MM.1S (cell line): ENCODE measurements at regions not wholly inside any gene's neighbourhood (a gene's known extent, or its start where the extent isn't known, plus 50 kb on each side); places are given as distances from the start of the nearest gene placed in this dataset.

Experiments used
- DNase-seq: peaks from one replicate; pipeline ENCODE4 v3.0.0-alpha.2; 2015
- H2AFZ ChIP-seq: fragments of 300-600 bp; sonication (generic); 2 replicates; pipeline ENCODE4 v1.6.0; 2016; ENCODE audit warnings: antibody characterized with exemption, low read length
- H3F3A ChIP-seq: fragments of 300-600 bp; sonication (generic); 2 replicates; pipeline ENCODE4 v1.6.1; 2016; ENCODE audit warnings: mild to moderate bottlenecking, antibody characterized with exemption, low read length, moderate library complexity, mixed read lengths; ENCODE audit not compliant: insufficient read depth
- H3K27ac ChIP-seq: fragments of 300-600 bp; sonication (generic); 2 replicates; pipeline ENCODE4 v1.5.1; 2016; ENCODE audit warnings: mild to moderate bottlenecking, low read length
- H3K27me3 ChIP-seq: fragments of 300-600 bp; sonication (generic); replicated peaks from 2 replicates; pipeline ENCODE4 v1.6.0; 2016; ENCODE audit warnings: low read length; ENCODE audit not compliant: insufficient read depth
- H3K36me3 ChIP-seq: fragments of 300-600 bp; sonication (generic); replicated peaks from 2 replicates; pipeline ENCODE4 v1.6.1; 2016; ENCODE audit warnings: mild to moderate bottlenecking, low read length, mixed read lengths; ENCODE audit not compliant: insufficient read depth
- H3K4me1 ChIP-seq: fragments of 300-600 bp; sonication (generic); 2 replicates; pipeline ENCODE4 v1.6.1; 2016; ENCODE audit warnings: low read length, mixed read lengths
- H3K4me2 ChIP-seq: fragments of 300-600 bp; sonication (generic); 2 replicates; pipeline ENCODE4 v1.6.0; 2016; ENCODE audit warnings: low read depth, low read length
- H3K4me3 ChIP-seq: fragments of 300-600 bp; sonication (generic); 2 replicates; pipeline ENCODE4 v1.5.1; 2016; ENCODE audit warnings: low read length, mixed read lengths
- H3K79me2 ChIP-seq: fragments of 300-600 bp; sonication (generic); 2 replicates; pipeline ENCODE4 v1.6.1; 2016; ENCODE audit warnings: mixed run types, low read length, mixed read lengths
- H3K9ac ChIP-seq: fragments of 300-600 bp; sonication (generic); 2 replicates; pipeline ENCODE4 v1.6.1; 2016; ENCODE audit warnings: low read length, mixed read lengths
- H3K9me2 ChIP-seq: fragments of 300-600 bp; sonication (generic); replicated peaks from 2 replicates; pipeline ENCODE4 v1.6.1; 2016; ENCODE audit warnings: mild to moderate bottlenecking, low read length, mixed read lengths; ENCODE audit not compliant: insufficient read depth
- H3K9me3 ChIP-seq: fragments of 300-600 bp; sonication (generic); replicated peaks from 2 replicates; pipeline ENCODE4 v1.6.1; 2016; ENCODE audit warnings: mild to moderate bottlenecking, low read length, mixed read lengths; ENCODE audit not compliant: insufficient read depth
- H4K20me1 ChIP-seq: fragments of 300-600 bp; sonication (generic); 2 replicates; pipeline ENCODE4 v1.6.1; 2016; ENCODE audit warnings: mild to moderate bottlenecking, low read length, moderate library complexity, mixed read lengths; ENCODE audit not compliant: insufficient read depth
- EZH2 ChIP-seq: fragments of 300-600 bp; sonication (generic); optimal IDR thresholded peaks from 2 replicates; pipeline ENCODE3; 2017; ENCODE audit warnings: low read depth, mild to moderate bottlenecking, antibody characterized with exemption, low read length, mixed read lengths
- EZH2phosphoT487 ChIP-seq: fragments of 300-600 bp; sonication (generic); IDR thresholded peaks from 2 replicates; pipeline ENCODE4 v1.6.1; 2018; ENCODE audit warnings: antibody characterized with exemption, low read length
- TF ChIP-seq, protein P1 (sequence below): fragments of 300-600 bp; sonication (generic); IDR thresholded peaks from 2 replicates; pipeline ENCODE4 v1.5.1; 2016; ENCODE audit warnings: antibody characterized with exemption, low read length, mixed read lengths

DNA sequence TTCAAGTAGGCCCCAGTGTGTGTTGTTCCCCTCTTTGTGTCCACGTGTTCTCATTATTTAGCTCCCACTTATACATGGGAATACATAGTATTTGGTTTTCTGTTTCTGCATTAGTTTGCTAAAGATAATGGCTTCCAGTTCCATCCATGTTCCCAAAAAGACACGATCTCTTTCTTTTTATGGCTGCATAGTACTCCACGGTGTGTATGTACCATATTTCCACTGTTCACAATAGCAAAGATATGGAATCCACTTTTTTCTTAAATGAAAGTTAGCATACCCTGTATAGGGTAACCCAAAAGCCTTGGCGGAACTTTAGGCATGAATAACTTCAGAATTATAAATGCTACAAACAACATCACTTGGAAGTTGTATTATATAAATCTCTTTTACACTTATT, 83.4 kb upstream of the NDUFV2 start:
- no peaks in the 10 kb centered on the region for H3K36me3 ChIP-seq
- H3K4me1 ChIP-seq: peaks cover 37% of the 10 kb centered on the region
- DNase-seq: no peak
- no peak overlapping the region for H3K4me3 ChIP-seq
- H3K9ac ChIP-seq: no peak overlapping the region
- H3K9me3 ChIP-seq: no peaks in the 10 kb centered on the region
- H3K79me2 ChIP-seq: no peaks in the 10 kb centered on the region
- no peak overlapping the region for H2AFZ ChIP-seq
- H3K4me2 ChIP-seq: no peak overlapping the region
- H4K20me1 ChIP-seq: no peaks in the 10 kb centered on the region
- no peak overlapping the region for H3K27ac ChIP-seq
- TF ChIP-seq, protein P1, sequence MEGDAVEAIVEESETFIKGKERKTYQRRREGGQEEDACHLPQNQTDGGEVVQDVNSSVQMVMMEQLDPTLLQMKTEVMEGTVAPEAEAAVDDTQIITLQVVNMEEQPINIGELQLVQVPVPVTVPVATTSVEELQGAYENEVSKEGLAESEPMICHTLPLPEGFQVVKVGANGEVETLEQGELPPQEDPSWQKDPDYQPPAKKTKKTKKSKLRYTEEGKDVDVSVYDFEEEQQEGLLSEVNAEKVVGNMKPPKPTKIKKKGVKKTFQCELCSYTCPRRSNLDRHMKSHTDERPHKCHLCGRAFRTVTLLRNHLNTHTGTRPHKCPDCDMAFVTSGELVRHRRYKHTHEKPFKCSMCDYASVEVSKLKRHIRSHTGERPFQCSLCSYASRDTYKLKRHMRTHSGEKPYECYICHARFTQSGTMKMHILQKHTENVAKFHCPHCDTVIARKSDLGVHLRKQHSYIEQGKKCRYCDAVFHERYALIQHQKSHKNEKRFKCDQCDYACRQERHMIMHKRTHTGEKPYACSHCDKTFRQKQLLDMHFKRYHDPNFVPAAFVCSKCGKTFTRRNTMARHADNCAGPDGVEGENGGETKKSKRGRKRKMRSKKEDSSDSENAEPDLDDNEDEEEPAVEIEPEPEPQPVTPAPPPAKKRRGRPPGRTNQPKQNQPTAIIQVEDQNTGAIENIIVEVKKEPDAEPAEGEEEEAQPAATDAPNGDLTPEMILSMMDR: no peak
- no peak for TF ChIP-seq EZH2
- no peak for TF ChIP-seq EZH2phosphoT487
- H3K27me3 ChIP-seq: no peaks in the 10 kb centered on the region
- no peaks in the 10 kb centered on the region for H3K9me2 ChIP-seq
- peaks cover 12% of the 10 kb centered on the region for H3F3A ChIP-seq

DNA sequence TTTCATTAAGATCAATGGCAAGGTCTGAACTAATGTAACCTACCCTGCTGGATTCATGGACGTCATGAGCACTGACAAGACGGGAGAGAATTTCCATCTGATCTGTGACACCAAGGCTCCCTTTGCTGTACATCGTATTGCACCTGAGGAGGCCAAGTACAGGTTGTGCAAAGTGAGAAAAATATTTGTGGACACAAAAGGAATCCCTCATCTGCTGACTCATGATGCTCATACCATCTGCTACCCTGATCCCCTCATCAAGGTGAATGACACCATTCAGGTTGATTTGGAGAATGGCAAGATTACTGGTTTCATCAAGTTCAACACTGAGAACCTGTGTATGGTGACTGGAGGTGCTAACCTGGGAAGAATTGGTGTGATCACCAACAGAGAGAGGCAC, 82.3 kb upstream of the NDUFV2 start:
- Histone ChIP-seq H3K9ac (no peak overlapping the region), H3K79me2 (no peaks in the 10 kb centered on the region), H3K4me2 (no peak overlapping the region), H3K4me3 (no peak overlapping the region), H3K27ac (no peak overlapping the region), H3K4me1 (peaks cover 37% of the 10 kb centered on the region), H4K20me1 (no peaks in the 10 kb centered on the region), H3K27me3 (no peaks in the 10 kb centered on the region), H3K9me2 (no peaks in the 10 kb centered on the region), H2AFZ (no peak overlapping the region), H3K36me3 (no peaks in the 10 kb centered on the region), H3K9me3 (no peaks in the 10 kb centered on the region), H3F3A (peaks cover 12% of the 10 kb centered on the region)
- TF ChIP-seq, protein P1: no peak
- TF ChIP-seq EZH2: no peak
- no peak for TF ChIP-seq EZH2phosphoT487
- no peak for DNase-seq

DNA sequence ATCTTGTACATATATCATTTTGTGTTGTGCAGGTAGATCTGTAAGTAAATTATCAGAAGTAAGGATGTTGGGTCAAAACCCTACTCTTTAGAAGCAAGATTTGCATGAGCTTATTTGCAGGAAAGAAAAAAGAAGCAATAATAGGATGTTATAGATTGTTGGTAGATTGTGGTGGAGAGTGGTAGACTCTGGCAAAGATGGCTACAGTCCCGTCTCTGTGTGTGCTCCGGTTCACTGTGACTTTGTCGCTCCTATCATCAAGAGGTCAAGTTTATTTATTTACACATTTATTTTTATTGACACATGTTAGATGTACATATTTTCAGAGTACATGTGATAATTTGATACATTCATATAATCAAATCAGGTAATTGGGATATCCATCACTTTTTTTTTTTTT, 81.0 kb upstream of the NDUFV2 start:
- Histone ChIP-seq H3F3A (peaks cover 12% of the 10 kb centered on the region), H3K36me3 (no peaks in the 10 kb centered on the region), H3K79me2 (no peaks in the 10 kb centered on the region), H3K4me1 (peaks cover 36% of the 10 kb centered on the region), H2AFZ (no peak overlapping the region), H3K4me2 (no peak overlapping the region), H3K9me2 (no peaks in the 10 kb centered on the region), H3K4me3 (no peak overlapping the region), H3K27me3 (no peaks in the 10 kb centered on the region), H3K9ac (no peak overlapping the region), H3K9me3 (no peaks in the 10 kb centered on the region), H3K27ac (no peak overlapping the region), H4K20me1 (no peaks in the 10 kb centered on the region)
- no peak for TF ChIP-seq EZH2
- TF ChIP-seq EZH2phosphoT487: no peak
- TF ChIP-seq, protein P1: no peak
- DNase-seq: no peak
